ENCODE measurements at regions not wholly inside any gene's neighbourhood (a gene's known extent, or its start where the extent isn't known, plus 50 kb on each side); places are given as distances from the start of the nearest gene placed in this dataset.

DNA sequence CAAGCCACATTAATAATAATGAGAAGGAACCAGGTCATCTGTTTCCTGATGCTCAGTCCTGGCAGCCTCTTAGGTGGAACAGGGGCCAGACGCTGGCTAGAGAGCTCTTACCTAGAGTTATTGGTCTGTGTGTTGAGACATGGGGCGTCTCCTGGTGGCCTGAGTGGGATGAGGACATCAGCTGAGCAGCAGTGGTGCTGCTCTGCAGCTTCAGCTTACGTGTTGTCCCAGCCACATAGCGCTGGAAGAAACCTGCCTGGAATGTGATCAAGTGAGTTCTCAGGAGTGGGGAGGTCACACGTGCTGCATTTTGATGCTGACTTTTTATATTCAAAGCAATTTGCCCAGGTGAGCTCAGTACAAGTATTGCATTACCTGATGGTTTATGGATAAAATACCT is 355.4 kb downstream of the CDH26 start:
- H3K36me3 ChIP-seq, result no peaks in the 10 kb centered on the region
- H3K4me3 ChIP-seq, result no peak overlapping the region
- ATAC-seq, result peak; percentile 33 to 52
- no peak for TF ChIP-seq CTCF (IDR thresholded peaks at IDR 0.05)
- no peak for DNase-seq
- no peaks in the 10 kb centered on the region for H3K27me3 ChIP-seq (ENCODE audit: low read depth)
- no peaks in the 10 kb centered on the region for H3K4me1 ChIP-seq
- H3K27ac ChIP-seq, result no peak overlapping the region
- H3K9me3 ChIP-seq, result no peaks in the 10 kb centered on the region
- intact Hi-C loops (cut with DNase I), result no loop called here

DNA sequence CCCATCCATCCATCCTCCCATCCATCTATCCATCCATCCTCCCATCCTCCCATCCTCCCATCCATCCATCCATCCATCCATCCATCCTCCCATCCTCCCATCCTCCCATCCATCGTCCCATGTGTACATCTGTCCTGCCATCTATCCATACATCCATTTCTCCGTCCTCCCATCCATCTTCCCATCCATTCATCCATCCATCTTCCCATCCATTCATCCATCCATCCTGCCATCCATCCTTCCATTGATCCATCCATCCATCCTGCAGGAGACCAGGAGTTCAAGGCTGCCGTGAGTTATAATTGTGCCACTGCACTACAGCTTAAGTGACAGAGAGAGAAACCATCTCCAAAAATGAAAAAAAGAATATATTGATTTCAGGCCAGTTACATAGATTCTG is 356.5 kb downstream of the CDH26 start:
- Histone ChIP-seq H3K4me3 (no peak overlapping the region), H3K36me3 (no peaks in the 10 kb centered on the region), H3K9me3 (no peaks in the 10 kb centered on the region), H3K27ac (no peak overlapping the region), H3K4me1 (no peaks in the 10 kb centered on the region), H3K27me3 (ENCODE audit: low read depth) (no peaks in the 10 kb centered on the region)
- ATAC-seq (no peak), DNase-seq (no peak)
- no peak for TF ChIP-seq CTCF (IDR thresholded peaks at IDR 0.05)
- intact Hi-C loops (cut with DNase I), result no loop called here

DNA sequence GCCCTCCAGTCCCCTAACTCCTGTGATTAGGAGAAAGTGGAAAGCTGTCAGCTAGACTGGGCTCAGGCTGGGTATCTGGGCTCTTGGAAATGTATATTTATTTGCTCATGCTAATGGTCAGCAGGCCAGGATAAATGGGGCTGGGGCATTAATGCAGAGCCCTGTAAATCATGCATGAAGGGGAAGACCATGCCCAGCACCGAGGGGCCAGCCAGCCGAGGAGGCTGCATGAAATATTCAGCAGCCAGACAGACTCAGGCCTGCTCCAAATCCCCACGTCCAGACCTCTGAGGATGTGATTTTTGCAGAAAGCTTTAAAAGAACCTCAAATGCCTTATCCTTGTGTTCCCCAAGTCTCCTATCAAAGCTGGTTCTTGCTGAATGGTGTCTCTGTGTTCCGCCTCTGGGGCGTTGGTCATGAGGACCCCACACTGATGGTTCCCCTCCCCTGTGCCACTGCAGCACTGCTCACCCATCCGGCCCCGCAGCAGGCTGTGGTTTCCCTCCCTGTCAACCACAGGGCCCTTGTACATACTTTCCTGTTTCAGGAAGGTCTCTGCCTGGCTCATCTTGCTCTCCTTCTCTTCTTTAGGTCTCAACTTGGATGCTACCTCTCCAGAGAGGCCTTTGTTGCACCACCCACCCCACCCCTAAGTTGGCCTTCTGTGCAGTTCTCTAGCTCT is 358.4 kb downstream of the CDH26 start:
- no peaks in the 10 kb centered on the region for H3K9me3 ChIP-seq
- no peak overlapping the region for H3K27ac ChIP-seq
- intact Hi-C loops (cut with DNase I), result no loop called here
- no peak for ATAC-seq
- H3K36me3 ChIP-seq, result no peaks in the 10 kb centered on the region
- H3K27me3 ChIP-seq (ENCODE audit: low read depth), result no peaks in the 10 kb centered on the region
- no peak for DNase-seq
- no peaks in the 10 kb centered on the region for H3K4me1 ChIP-seq
- TF ChIP-seq CTCF (IDR thresholded peaks at IDR 0.05), result no peak
- no peak overlapping the region for H3K4me3 ChIP-seq

GRCh38 chr20:60317401-60317800 is 359.2 kb downstream of the CDH26 start:
- no peak for ATAC-seq
- no peaks in the 10 kb centered on the region for H3K9me3 ChIP-seq
- intact Hi-C loops (cut with DNase I), result no loop called here
- no peaks in the 10 kb centered on the region for H3K27me3 ChIP-seq (ENCODE audit: low read depth)
- no peaks in the 10 kb centered on the region for H3K4me1 ChIP-seq
- no peak for TF ChIP-seq CTCF (IDR thresholded peaks at IDR 0.05)
- H3K36me3 ChIP-seq, result no peaks in the 10 kb centered on the region
- no peak for DNase-seq
- no peak overlapping the region for H3K27ac ChIP-seq
- H3K4me3 ChIP-seq, result no peak overlapping the region

GRCh38 chr20:60321601-60322000 is 363.4 kb downstream of the CDH26 start:
- Histone ChIP-seq H3K4me1 (no peaks in the 10 kb centered on the region), H3K4me3 (no peak overlapping the region), H3K27me3 (ENCODE audit: low read depth) (no peaks in the 10 kb centered on the region), H3K36me3 (no peaks in the 10 kb centered on the region), H3K9me3 (no peaks in the 10 kb centered on the region), H3K27ac (no peak overlapping the region)
- DNase-seq, result no peak
- intact Hi-C loops (cut with DNase I), result no loop called here
- no peak for ATAC-seq
- no peak for TF ChIP-seq CTCF (IDR thresholded peaks at IDR 0.05)
